Kidney epithelial cell (primary cell): ENCODE measurements at regions not wholly inside any gene's neighbourhood (a gene's known extent, or its start where the extent isn't known, plus 50 kb on each side); places are given as distances from the start of the nearest gene placed in this dataset.

Experiments used
- DNase-seq: peaks from one replicate; pipeline ENCODE4 v3.0.0-alpha.2; 2010; ENCODE audit warnings: low read depth
- H3K27me3 ChIP-seq: 2 replicates; pipeline ENCODE4 v1.6.0; 2011; ENCODE audit warnings: low read length; ENCODE audit not compliant: control insufficient read depth, insufficient read depth
- H3K36me3 ChIP-seq: 2 replicates; pipeline ENCODE4 v1.5.1; 2011; ENCODE audit warnings: low read length; ENCODE audit not compliant: control insufficient read depth, insufficient read depth
- H3K4me3 ChIP-seq: 2 replicates; pipeline ENCODE4 v1.5.1; 2011; ENCODE audit warnings: low read depth, mild to moderate bottlenecking, control low read depth, low read length
- TF ChIP-seq, protein P1 (sequence below): IDR thresholded peaks from 2 replicates; pipeline ENCODE4 v1.5.1; 2011; ENCODE audit warnings: mild to moderate bottlenecking, moderate library complexity, low read length, control low read depth, inconsistent platforms; ENCODE audit not compliant: insufficient read depth, poor library complexity, severe bottlenecking

DNA sequence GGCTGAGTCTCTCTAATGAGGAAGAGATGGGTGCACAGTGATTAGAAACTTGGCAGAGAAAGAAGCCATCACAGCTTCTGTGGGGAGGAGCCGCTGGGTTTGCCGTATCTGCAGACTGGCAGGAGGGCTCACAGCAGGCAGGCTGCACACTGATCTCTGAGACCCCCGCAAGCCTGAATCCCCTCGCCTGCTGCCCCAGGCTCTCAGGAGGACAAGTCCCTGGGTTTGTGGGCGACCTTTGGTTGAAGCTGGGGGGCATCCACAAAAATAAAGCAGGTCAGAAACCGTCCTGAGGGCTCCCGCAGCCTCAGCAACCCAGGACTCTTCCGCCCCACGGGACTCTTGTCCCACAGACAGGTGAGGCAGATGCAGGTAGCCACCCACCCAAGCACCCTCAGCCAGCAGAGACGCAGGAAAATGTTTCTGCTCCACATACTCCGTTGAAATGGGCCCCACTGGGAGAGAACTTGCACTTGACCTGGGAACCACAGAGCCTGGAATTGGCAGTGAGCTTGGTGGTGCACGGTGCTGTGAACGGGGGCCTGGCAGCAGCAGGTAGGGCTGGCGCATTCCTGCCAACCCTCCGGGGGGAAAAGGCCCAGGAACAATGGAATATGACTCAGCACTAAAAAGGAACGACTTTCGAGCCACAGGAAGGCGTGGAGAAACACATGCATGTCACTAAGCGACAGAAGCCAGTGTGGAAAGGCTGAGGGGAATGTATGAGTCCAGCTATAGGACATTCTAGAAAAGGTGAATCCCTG is 89.9 kb downstream of the YTHDF1 start:
- Histone ChIP-seq H3K36me3 (no peaks in the 10 kb centered on the region), H3K27me3 (peaks cover 8% of the 10 kb centered on the region), H3K4me3 (no peak overlapping the region)
- TF ChIP-seq, protein P1, sequence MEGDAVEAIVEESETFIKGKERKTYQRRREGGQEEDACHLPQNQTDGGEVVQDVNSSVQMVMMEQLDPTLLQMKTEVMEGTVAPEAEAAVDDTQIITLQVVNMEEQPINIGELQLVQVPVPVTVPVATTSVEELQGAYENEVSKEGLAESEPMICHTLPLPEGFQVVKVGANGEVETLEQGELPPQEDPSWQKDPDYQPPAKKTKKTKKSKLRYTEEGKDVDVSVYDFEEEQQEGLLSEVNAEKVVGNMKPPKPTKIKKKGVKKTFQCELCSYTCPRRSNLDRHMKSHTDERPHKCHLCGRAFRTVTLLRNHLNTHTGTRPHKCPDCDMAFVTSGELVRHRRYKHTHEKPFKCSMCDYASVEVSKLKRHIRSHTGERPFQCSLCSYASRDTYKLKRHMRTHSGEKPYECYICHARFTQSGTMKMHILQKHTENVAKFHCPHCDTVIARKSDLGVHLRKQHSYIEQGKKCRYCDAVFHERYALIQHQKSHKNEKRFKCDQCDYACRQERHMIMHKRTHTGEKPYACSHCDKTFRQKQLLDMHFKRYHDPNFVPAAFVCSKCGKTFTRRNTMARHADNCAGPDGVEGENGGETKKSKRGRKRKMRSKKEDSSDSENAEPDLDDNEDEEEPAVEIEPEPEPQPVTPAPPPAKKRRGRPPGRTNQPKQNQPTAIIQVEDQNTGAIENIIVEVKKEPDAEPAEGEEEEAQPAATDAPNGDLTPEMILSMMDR, result no peak
- DNase-seq, result no peak

DNA sequence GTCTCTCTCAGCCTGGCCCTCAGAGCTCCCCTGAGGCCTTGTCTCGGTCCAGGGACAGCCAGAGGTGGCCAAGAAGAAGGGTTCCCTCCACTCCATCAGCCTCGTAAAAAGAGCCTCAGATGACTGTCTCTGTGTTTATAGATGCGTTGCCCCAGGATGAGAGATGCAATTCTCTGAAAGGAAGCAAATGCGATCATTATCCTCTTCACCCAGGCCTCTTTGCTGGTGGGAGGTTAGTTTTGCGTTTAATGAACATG is 90.4 kb downstream of the YTHDF1 start:
- H3K36me3 ChIP-seq, result no peaks in the 10 kb centered on the region
- TF ChIP-seq, protein P1, result no peak
- peaks cover 4% of the 10 kb centered on the region for H3K27me3 ChIP-seq
- no peak overlapping the region for H3K4me3 ChIP-seq
- DNase-seq, result no peak

DNA sequence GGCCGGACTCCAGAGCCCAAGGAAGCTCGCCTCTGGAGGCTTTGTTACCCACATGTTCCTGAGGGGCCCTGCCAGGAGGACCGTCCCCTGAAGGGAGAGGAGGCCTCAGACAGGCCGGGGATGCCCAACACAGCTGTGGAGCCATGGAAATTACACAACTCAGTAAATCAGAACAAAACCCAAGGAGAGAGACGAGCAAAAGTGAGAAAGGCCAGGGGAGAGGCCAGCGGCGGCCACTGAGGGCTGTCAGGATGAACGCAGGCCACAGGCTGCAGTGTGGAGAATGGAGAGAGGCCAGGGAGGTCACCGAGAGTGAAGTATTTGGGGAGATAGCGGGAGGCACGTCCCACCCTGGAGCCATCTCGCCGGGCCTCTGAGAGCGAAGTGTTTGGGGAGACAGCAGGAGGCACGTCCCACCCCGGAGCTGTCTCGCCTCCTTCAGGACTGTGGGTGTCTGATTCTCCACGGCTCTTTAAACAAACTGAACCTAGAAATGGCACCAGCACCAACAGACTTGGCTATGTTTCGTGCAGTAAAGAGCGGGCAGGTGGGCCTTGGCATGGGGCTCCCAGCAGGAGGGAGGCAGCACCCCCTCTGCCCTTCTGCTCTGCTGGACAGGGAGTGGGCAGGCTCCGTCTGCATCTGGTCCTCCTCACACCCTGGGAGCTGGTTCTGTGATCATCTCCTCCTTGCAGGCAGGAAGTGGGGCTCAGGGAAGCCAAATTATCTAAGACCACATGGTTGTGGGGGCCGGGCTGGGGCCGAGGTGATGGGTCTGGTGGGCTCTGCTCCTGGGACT is 91.0 kb downstream of the YTHDF1 start:
- H3K36me3 ChIP-seq, result no peaks in the 10 kb centered on the region
- peaks cover 3% of the 10 kb centered on the region for H3K27me3 ChIP-seq
- TF ChIP-seq, protein P1, result no peak
- DNase-seq, result no peak
- no peak overlapping the region for H3K4me3 ChIP-seq

DNA sequence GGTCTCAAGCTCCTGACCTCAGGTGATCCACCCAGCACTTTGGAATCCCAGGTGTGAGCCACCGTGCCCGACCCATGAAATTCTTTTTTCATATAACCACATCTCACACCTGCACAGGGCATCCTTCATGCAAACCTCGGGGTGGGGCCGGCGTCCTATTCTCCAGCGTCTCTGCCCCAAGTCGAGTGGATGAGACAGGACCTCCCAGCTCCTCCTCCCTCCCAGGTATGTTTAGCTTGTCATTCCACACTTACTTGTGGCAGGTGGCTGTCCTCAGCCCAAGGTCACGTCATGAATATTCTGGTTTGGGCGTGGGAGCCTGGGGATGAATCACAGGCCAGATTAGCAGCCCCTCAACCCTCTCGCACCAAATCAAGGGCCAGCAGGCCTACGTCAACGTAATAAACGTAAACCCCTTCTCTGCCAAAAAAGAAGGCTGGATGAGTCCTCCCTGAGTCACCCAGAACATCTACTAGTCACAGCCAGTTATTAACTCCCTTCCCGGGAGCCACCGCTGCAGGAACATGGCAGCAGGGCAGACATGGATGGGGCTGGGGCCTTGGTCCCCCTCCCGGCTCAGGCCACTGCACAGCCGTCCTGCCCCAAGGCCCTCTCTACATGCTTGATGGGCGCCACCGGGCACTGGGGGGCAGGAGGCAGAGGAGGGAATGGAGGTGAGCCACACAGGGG is 91.7 kb downstream of the YTHDF1 start:
- DNase-seq, result no peak
- no peaks in the 10 kb centered on the region for H3K36me3 ChIP-seq
- H3K4me3 ChIP-seq, result no peak overlapping the region
- TF ChIP-seq, protein P1, result no peak
- peaks cover 2% of the 10 kb centered on the region for H3K27me3 ChIP-seq

DNA sequence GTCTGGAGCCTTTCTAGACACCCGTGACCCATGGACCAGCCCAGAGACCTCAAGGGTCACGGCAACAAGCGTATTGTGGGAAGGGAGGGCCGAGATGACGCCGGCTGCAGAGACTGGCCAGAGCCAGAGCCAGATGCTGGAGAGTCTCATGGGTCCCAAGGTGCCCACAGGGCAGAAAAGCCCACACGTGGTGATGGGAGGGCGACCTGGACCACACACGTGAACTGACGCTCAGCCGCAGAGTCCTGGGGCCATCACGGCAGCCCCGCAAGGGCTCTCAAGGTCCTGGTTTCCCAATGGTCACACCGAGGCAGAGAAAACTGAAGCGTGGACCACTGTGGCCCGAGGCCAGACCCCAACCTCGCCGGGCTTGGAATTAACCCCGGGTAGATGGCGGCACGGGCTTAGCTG is 92.6 kb downstream of the YTHDF1 start:
- Histone ChIP-seq H3K4me3 (no peak overlapping the region), H3K36me3 (no peaks in the 10 kb centered on the region), H3K27me3 (peaks cover 2% of the 10 kb centered on the region)
- TF ChIP-seq, protein P1, result no peak
- no peak for DNase-seq
